Myocyte (in vitro differentiated cells): ENCODE measurements at regions not wholly inside any gene's neighbourhood (a gene's known extent, or its start where the extent isn't known, plus 50 kb on each side); places are given as distances from the start of the nearest gene placed in this dataset.
A peak's percentile ranks its signal among the peaks of the same experiment; 100 is the strongest.
"Not testable (repeated sequence)": the region's sequence is repeated elsewhere in the genome, so short reads cannot be mapped to it uniquely, and the experiment has no call there.

Source experiments
- DNase-seq: peaks from one replicate; pipeline ENCODE4 v3.0.0-alpha.2; 2012; ENCODE audit warnings: low read depth

DNA sequence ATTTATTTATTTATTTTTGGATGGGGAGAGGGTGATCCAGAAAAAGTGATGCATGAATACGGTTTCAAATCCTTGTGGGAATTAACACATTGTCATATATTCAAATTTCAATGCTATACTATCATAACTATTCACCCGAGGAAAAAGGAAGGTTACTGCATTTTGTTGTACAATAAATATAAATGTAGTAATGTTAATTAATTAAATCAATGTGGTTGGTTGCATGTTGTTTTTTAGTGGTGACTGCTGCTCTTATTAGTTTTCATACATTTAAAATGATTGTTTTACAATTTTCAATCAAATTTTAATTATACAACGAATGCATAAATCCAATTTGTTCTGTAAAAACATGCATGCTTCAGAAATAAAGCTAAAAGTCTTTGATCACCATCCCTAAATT lies 180.5 kb downstream of the ZFP64 start:
- DNase-seq = no peak

DNA sequence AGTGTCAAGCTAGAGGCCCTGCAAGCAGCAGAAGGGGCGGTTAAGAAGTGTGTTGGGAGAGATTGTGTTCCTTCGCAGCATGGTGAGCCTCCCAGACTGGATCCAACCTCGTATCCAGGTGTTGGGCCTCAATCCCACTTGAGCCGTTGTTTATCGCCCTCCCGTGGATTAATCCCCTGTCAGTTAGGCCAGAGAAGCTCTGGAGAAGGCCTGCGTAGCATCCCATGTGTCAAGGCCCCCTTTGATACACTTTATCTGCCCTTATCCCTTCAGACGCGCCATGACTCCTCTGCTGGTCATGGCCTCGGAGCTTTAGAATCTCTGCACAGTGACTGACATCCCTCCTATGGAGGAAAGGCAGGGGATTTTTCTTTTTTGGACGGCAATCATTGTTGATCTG lies 181.0 kb downstream of the ZFP64 start:
- DNase-seq = no peak

DNA sequence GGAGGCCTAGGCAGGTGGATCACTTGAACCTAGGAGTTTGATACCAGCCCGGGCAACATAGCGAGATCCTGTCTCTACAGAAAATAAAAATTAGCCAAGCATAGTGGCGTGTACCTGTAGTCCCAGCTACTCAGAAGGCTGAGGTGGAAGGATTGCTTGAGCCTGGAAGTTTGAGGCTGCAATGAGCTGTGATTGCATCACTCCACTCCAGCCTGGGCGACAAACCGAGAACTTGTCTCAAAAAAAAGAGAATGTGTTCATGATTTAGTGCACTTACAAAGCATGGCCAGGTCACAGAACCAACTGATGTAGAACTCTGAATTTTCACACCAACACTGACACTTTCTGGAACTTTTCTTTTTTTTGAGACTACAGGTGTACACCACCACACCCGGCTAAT lies 182.7 kb downstream of the ZFP64 start:
- no peak for DNase-seq

DNA sequence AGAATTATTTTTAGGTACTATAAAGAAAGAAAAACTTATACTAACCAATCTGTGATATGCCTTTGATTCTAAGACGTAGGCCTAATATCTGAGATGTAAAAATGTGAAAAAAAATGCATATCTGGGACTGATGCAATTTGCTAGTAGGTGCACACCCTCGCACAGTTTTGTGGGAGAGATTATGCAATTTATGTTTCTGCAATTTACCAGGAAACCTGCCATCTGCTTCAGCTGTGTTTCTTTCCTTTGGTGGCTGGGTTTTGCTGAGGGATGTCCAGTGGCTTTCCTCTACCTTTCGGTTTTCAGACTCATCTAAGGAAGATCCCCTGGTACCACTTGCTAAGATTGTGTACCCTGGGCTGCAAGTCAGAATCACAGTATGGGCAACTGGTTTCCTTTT lies 186.9 kb downstream of the ZFP64 start:
- DNase-seq = no peak

DNA sequence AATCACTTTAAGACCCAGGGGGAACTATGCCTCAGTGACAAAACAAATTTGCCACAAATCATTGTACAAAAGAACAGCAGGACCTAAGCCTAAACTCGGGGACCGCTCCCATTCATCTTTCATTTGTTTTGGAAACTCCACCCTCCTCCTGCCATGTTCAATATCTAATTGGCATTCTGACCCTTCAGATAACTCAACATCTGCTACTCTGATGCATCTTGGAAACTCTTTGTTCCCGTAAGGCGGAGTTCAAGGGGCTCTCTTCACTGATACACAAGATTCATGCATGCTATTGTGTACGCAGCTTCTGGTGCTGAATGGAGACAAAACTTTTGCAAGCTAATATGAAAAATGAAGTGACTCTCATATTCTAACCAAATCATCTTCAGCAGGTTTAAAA lies 187.6 kb downstream of the ZFP64 start:
- no peak for DNase-seq

DNA sequence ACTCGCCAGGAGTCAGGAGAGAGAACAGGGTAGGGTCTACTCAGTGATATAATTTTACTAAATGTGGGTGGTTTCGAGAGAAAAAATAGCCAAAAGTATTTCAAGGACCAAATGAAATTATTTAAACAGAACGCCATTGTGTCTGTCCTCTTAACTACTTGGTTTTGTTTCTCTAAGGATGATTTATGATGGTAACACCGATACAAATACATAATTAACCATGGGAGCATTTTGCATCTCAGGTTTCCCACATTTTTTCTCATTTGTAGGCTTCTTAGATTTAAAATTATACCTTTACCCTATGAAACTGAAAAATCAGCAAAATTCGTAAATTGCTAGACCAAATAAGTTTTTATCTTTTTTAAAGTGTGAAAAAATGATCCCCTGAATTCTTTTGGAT lies 188.2 kb downstream of the ZFP64 start:
- no peak for DNase-seq

DNA sequence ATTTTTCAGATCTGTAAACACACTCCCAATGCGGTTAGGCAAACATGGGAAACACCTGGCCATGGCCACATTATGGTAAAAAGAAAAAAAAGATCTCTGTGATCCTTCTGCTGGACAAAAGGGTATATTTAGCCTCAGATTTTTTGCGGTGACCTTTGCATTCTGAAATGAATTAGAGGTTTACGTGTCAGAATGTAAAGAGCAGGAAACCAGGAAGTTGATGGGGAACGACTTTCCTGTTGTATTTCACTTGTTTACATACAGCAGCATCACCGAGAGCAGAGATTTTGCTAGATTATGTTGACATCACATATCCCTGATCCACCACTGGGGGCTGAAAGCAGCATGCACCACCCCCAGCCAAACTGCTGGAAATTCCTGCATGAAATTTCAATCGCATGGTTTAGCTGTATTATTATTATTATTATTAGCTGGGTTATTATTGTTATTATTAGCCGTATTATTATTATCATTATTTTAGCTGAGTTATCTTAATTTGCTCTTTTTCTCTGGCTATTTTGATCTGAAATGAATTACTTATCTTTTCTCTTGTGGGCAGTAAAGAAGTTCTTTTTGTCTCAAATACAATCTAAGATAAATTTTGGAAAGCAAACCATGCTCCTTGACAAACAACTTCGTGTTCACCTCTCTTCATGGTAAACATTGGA lies 189.4 kb downstream of the ZFP64 start:
- no peak for DNase-seq

DNA sequence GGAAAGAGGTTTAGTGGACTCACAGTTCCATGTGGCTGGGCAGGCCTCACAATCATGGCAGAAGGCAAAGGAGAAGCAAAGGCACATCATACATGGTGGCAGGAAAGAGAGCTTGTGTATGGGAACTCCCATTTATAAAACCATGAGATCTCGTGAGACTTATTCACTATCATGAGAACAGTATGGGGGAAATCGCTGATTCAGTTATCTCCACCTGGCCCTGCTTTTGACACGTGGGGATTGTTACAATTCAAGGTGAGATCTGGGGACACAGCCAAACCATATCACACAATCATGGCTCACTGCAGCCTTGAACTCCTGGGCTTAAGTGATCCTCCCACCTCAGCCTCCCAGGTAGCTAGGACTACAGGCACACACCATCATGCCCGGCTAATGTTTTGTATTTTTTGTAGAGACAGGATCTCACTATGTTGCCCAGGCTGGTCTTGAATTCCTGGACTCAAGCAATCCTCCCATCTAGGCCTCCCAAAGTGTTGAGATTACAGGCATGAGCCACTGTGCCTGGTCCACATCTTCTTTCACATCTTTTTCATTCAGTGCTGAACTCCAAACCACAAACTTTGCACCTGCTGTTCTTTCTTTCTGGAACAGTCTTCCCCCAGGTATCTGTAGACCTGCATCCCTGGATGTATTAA lies 194.2 kb downstream of the ZFP64 start:
- not testable (repeated sequence) for DNase-seq

DNA sequence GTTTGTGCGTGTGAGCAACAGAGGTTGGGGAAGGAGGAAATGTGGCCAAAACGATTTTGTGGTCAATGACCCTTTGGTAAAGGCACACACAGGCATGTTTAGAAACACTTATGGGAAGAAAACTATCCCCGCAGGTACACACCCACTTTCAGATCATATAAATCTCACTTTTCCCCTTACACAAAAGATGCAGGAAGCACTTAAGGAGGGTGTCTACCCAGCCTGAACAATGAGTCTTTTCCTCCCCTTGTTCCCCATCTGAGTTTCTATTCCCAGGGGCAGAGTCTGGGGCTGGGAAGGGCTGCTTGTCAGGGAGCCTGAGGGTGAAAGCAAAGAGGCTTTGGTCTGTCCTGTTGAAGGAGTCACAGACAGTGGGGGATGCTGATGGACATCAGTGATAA lies 193.2 kb upstream of the SALL4 start:
- no peak for DNase-seq

DNA sequence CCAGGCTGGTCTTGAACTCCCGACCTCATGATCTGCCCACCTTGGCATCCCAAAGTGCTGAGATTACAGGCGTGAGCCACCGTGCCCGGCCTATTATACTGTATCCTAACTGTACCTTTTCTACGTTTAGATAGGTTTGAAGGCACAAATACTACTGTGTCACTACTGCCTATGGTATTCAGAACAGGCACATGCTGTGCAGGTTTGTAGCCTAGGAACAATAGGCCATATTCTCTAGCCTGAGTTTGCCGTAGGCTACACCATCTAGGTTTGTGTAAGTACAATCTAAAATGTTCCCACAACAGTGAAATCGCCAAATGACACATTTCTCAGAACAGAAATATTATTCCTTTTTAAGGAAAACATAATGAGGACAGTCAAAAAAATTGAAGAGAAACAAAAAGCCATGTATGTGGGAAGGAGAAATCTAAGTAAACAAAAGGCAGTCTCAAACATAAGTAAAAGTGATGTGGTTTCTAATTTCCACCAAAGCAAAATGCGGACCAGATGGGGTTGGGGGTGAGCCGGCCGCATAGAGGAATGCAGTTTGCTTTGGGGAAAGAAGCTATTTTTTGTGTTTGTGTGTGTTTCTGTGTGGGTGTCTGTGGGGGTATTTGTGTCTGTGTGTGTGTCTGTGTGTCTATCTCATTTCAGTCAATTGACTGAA lies 192.6 kb upstream of the SALL4 start:
- DNase-seq = no peak

DNA sequence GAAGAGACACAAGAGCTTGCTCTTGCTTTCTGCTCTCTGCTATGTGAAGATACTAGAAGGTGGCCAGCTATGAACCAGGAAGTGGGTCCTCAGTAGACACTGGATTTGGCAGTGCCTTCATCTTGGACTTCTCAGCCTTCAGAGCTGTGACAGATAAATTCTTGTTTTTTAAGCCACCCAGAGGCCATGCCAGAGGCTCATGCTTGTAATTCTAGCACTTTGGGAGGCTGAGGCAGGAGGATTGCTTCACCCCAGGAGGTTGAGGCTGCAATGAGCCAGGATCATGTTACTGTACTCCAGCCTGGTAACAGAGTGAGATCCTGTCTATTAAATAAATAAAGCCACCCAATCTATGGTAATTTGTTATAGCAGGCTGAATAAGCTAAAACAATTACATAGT lies 185.5 kb upstream of the SALL4 start:
- no peak for DNase-seq

DNA sequence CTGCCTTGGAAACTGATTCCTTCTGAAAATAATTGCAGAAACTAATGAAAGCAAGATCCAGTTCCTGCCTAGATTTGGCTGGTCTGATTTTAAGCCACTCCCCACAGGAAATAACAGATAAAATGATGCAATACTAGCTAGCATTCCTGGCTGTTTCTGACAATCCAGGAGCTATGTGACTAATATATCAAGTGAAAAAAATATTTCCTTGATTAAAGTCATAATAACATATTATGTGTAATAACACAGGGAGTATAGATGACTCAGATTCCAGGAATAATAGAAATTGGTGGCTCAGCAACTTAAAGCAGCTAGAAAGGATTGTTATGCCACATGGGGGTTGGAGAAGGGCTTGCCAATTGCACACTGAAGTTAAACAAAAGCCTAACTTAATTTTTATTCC lies 182.7 kb upstream of the SALL4 start:
- DNase-seq = peak; percentile 72

DNA sequence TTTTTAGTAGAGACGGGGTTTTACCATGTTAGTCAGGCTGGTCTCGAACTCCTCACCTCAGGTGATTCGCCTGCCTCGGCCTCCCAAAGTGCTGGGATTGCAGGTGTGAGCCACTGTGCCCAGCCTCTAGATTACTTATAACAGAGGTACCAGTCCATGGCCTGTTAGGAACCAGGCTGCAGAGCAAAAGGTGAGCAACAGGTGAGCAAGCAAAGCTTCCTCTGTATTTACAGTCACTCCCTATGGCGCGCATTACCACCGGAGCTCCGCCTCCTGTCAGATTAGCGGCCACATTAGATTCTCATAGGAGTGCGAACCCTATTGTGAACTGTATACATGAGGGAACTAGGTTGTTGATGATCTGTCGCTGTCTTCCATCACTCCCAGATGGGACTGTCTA lies 178.0 kb upstream of the SALL4 start:
- DNase-seq = no peak

DNA sequence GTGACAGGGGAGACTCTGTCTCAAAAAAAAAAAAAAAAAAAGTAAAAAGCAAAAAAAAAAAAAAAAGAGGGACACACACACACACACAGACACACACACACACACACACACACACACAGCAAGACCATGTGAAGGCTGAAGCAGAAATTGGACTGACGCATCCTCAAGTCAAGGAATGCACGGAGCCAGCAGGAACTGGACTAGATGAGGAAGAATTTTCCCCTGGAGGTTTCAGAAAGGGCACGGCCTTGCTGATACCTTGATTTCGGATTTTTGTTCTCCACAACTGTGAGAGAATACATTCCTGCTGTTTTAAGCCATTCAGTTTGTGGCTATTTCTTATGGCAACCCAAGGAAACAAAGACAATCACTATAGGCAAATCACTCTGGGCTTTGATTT lies 176.9 kb upstream of the SALL4 start:
- no peak for DNase-seq

DNA sequence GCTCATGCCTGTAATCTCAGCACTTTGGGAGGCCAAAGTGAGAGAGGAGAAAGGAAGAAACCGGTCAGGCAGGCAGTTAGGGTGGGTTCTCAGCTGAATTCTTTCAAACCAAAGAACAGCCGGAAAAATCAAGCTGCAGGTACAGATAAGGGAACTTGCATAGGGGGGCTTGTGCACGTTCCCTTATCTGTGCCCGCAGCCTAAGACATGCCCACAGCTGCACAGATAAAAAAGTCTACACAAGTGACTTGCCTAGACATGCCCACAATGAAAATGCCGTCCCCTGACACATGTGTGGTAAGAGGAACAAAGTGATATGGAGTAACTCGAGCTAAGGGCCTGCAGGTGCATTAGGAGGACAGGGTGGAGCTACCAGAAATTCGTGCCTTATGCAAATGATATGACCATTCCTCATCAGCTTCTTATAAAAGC lies 175.8 kb upstream of the SALL4 start:
- DNase-seq = no peak

DNA sequence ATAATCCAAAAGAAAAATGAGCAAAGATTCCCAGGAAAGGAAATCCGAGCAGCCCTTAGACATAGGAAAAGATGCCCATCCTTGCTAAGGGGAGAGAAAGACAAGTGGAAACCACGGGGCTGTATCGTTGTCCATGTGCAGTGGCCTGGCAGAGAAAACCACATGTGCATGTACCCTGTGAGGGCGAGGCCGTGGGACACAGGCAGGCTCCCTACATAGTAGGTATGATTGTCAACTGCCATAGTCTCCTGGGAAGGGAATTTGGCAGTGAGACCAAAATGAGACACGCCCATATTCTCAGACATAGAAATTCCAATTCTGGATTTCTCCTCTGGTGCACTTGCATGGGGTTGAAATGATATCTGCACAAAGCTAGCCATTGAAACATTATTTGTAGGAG lies 169.7 kb upstream of the SALL4 start:
- DNase-seq = peak; percentile 5

DNA sequence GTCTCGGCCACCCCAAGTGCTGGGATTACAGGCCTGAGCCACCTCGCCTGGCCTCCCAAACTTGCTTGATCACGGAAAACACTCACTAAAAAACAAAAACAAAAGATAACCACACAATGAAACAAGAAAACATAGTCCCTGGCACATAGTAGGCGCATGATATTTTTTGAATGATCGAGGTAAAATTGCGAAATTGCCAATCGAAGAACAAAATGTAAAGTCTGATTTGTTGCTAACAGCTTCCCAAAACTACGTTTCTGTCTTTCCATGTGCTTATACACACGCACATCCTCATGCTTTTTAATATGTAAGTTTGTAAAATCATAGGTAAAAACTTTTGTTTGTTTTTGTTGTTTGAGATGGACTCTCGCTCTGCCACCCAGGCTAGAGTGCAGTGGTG lies 168.5 kb upstream of the SALL4 start:
- DNase-seq = no peak

DNA sequence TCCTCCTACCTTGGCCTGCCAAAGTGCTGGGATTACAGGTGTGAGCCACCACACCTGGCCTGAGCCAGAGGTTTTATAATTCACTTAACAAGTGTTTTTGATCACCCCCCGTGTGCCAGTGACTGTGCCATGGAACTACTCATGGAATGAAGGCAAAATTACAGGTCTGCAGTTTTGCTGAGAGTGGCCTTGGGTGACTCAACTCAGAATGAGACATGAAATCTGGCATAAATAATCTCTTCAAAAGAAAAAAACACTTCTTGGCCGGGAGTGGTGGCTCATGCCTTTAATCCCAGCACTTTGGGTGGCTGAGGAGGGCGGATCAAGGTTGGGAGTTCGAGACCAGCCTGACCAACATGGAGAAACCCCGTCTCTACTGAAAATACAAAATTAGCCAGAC lies 166.9 kb upstream of the SALL4 start:
- DNase-seq = no peak

DNA sequence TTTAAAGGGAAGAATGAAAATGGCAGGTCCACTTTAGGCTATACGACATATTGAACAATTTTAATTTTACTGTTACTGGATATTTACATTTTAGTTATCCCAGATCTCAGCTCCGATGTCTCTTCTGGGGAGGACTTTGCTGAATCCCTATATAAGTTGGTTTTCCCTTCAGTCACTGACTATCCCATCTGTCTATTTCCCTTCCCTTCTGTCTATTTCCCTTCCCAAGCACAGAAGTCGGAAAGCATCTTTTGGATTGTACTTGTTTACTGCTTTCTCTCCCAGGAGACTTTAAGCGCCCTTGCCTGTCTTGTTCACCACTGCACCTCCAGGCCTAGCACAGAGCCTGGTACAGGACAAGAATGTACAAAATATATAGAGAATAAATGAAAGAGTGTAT lies 165.8 kb upstream of the SALL4 start:
- DNase-seq = no peak

DNA sequence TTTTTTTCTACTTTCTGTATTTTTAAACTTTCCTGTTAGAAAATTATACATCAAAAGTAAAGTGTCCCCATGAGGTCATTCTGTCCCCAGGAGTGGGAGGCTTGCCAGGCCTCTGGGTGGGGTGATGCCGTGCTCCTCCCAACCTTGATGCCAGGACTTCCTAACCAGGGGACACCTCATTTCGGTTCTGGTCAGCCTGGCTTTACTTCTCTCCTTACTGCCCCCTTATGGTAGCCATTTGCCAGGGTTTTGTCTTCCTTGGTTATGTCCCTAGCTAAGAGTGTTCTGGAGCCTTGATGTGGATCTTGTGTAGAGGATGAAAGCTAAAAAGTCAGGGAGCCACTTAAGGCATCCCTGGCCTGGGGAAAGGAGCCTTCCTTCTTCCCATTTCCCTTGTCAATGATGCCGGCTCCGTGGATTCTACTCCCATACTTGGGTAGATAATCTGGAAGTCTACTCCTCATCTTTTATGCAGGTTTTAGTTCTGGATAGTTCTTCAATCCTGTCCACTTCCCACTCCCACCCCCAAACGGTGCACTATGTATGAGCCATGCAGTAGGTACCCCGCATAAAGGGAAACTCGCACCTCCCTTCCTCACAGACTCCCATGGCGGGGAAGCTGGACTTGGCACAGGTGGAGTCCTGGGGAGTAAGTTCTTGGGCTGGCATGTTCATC lies 164.1 kb upstream of the SALL4 start:
- peak; percentile 65 for DNase-seq

DNA sequence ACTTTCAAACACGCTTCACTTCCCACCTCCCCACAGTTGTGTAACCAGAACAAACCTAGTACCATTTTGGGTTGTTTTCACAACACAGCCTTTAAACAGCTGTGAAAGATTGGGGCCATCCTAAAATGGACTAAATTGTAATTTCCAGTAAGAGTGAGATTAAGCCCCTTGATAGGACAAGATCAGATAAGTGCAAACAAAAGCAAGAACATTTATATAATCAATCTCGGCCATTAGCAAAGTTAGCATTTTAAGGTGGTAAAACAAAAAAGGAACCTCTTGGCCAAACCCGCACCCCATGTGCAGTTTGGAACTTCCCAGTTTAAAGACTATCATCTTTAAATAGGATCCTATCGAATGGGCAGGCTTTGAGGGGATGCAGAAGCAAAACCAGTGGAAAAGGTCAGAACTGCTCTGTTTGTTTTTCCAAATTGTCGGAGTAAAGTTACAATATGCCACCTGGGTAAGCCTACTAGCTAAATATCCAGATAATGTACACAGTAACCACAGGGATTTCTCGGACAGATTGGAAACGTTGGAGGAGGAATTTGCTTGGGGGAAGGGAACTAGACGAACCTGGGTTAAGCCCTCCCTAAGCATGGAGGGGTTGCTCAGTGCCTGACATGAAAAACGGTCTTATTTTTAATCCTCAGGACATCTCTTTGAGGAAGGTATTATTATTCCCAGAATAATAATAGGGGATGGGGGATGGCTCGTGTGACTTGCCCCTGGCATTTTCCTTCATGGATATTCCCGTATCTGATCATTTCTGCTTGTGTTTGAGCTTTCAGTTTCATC lies 159.8 kb upstream of the SALL4 start:
- DNase-seq = no peak
